Stimulated activated effector memory CD8-positive, alpha-beta T cell treated with anti-CD3 and anti-CD28 coated beads, Interleukin-12 subunit alpha, Interleukin-12 subunit beta, amount 100 ng/mL, for 72 hours (primary cell): ENCODE measurements at regions not wholly inside any gene's neighbourhood (a gene's known extent, or its start where the extent isn't known, plus 50 kb on each side); places are given as distances from the start of the nearest gene placed in this dataset.

Experiments used
- ATAC-seq: fragments of 150-1000 bp; cut with Tn5 transposase; 2 replicates; pipeline ENCODE4 v1.10.0; 2021
- DNase-seq, 2 donors: peaks; one replicate each; pipeline ENCODE4 v3.0.0; 2021 to 2022; ENCODE audit warnings: low spot score in 2 of 2
- H3K27ac Mint-ChIP-seq: one replicate; pipeline ENCODE4 v1.8.0; 2022; ENCODE audit warnings: mild to moderate bottlenecking, mixed read lengths
- H3K36me3 Mint-ChIP-seq: one replicate; pipeline ENCODE4 v1.8.0; 2022; ENCODE audit warnings: mild to moderate bottlenecking, mixed read lengths
- H3K4me1 Mint-ChIP-seq: one replicate; pipeline ENCODE4 v1.8.0; 2022; ENCODE audit warnings: mixed read lengths
- H3K4me3 Mint-ChIP-seq: one replicate; pipeline ENCODE4 v1.8.0; 2022; ENCODE audit warnings: mild to moderate bottlenecking, mixed read lengths
- H3K9me3 Mint-ChIP-seq: one replicate; pipeline ENCODE4 v1.8.0; 2022; ENCODE audit warnings: mixed read lengths

DNA sequence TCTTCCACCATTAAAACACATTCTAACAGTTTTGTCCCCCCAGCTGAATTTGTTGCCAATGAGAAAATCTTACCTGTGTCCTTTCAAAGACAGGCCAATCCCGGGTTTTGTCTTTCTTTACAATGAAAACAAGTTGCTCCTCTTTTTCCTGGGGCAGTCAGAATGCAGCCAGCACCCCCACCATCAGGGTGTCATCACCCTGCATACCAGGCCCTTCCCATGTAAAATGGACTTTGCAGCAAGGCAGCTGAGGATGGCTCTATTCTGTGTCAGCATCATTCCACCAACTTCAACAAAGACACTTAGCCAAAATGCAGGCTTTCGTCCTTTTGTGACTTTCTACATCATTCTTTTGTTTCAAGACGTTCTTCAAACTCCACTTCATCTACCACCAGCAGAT lies 490.9 kb downstream of the OCA2 start:
- no peak overlapping the region for H3K4me3 Mint-ChIP-seq
- H3K9me3 Mint-ChIP-seq: peaks cover 6% of the 10 kb centered on the region
- no peaks in the 10 kb centered on the region for H3K36me3 Mint-ChIP-seq
- DNase-seq (no peak), ATAC-seq (no peak)
- no peak overlapping the region for H3K27ac Mint-ChIP-seq
- no peaks in the 10 kb centered on the region for H3K4me1 Mint-ChIP-seq

DNA sequence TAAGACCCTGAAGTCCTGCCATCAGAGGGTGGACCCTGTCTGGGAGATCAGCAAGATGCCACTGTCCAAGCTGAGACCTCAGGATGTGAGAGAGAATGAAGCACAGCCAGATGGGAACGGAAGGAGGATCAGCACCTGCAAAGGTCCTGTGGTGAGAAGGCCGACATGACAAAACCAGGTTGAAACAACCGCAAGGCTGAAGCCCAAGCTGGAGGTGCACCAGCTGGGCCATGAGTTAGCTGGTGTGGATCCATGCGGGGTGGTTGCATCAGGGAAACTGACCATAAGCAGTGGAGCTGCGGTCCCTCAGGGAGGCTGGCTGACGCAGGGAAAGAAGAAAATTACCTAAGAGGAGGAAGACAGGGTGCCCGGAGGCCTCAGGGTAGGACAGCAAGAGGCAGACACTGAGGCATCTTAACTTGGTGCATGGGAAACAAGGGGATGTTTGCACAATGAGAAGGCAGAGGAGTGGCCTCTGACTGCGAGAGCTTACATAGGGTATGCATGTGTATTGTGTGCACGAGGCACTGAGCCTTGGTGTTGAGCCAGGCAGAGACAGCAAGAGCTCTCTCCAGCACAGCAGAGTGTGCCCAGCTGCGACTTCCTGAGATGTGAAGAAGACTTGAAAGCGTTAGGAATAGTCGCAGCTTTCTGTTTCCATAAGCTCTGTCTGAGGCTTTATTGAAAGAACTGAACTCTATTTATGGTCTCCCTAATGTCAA lies 497.7 kb downstream of the OCA2 start:
- no peak overlapping the region for H3K27ac Mint-ChIP-seq
- ATAC-seq: no peak
- H3K36me3 Mint-ChIP-seq: no peaks in the 10 kb centered on the region
- no peak overlapping the region for H3K4me3 Mint-ChIP-seq
- DNase-seq: no peak
- peaks cover 17% of the 10 kb centered on the region for H3K9me3 Mint-ChIP-seq
- no peaks in the 10 kb centered on the region for H3K4me1 Mint-ChIP-seq

DNA sequence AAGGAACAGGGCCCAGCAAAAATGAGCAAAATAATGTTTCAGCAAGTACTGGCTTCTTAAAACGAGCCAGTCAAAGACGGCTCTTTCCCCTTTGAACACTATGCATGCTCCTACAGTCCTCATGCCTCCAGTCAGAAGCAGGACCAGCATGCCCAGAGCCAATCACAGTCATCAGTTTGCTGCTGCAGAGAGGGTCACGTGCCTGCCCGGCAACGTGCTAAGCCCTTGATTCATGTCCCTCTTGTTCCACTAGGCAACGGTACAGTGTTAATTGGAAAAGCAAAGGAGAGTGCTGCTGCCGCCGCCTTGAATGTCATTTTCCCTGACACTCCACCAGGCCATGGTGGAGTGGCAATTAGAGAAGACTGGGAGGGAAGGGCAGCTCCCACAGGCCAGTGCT lies 500.1 kb downstream of the OCA2 start:
- Mint-ChIP-seq H3K9me3 (peaks cover 17% of the 10 kb centered on the region), H3K36me3 (no peaks in the 10 kb centered on the region), H3K27ac (no peak overlapping the region), H3K4me3 (no peak overlapping the region), H3K4me1 (no peaks in the 10 kb centered on the region)
- DNase-seq (no peak), ATAC-seq (no peak)

DNA sequence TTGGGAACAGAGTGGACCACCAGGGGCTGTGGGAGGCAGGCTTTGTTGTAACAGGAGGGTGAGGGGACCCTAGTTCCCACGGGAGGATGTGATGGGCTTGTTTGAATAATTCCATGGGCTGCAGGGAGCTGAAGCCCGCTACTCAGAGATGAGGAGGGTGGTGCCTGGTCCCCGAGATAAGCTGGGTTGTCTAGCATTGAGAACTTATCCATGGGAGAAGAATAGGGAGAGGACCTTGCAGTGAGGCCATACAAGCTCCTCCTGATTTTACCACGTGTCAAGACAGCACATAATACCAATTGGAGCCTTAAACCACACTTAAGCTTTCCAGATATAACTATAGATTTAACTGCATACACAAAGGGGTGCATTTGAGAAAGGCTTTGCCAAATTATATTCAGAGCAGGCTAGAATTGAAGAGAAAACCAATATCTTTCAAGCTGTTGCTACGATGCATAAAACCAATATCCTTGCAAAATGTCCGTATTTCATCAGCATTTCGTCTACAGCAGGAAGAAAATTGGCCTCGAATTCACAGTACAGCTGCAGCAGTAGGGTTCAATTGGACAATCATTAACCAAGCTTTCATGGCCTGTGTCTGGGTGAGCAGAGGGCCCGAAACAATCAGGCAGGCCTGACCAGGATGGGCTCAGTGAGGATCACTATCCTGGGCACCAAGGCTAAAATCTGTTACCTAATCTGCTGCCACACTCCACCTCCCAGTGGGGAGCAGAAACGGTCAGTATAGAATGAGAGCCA lies 500.7 kb downstream of the OCA2 start:
- H3K36me3 Mint-ChIP-seq: no peaks in the 10 kb centered on the region
- no peaks in the 10 kb centered on the region for H3K4me1 Mint-ChIP-seq
- ATAC-seq (no peak), DNase-seq (no peak)
- no peak overlapping the region for H3K27ac Mint-ChIP-seq
- H3K4me3 Mint-ChIP-seq: no peak overlapping the region
- H3K9me3 Mint-ChIP-seq: peaks cover 13% of the 10 kb centered on the region

DNA sequence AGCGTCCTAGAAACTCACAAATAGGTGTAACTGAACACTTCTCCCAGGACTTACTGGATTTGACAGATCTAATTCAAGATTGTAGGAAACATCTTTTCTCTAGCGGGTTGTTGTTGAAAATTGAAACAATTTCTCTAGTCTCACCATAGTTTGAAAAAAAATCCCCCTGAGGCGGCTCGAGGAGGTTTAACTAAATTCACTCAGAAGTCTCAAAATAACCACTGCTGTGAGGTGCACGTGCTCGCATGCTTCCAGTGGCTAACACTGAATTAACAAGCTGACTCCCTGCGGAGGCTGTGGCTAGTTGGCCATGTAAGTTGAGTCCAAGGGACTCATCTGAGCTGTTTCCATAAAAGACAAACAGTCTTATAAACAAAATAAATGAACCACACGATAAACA lies 503.9 kb downstream of the OCA2 start:
- ATAC-seq (no peak), DNase-seq (no peak)
- Mint-ChIP-seq H3K9me3 (peaks cover 8% of the 10 kb centered on the region), H3K27ac (no peak overlapping the region), H3K36me3 (no peaks in the 10 kb centered on the region), H3K4me1 (no peaks in the 10 kb centered on the region), H3K4me3 (no peak overlapping the region)

DNA sequence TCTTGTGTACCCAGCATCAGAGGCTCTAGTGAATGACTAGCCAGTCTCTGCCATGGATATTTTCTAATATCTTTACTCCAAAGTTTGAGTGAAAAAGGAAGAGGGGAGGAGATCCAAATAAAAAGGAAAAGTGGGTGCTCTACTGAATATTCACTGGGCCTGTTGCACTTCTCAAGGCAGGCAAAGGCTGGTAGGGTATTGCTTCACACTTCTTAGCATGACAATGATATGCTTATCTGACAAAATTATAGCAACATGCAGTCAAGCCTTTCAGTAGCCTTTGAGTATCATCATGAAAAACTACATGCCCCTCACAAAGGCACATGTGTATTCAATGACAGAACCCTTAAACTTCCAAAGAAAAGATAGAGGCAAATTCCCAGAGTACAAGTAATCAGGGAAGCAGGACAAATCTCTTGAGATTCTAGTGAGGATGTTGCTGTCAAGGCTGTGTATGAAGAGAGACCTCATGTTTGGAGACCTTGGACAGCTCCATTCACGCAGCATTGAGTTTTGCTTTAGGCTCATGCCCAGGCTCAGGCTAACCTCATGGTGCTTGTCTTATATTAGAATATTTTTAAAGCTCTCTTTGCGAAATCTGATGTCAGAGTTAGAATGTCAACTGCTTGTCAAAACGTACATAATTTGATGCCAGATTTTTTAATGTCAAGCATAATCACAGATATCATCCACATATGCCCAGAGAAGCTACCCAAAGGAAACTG lies 506.9 kb downstream of the OCA2 start:
- Mint-ChIP-seq H3K27ac (no peak overlapping the region), H3K36me3 (no peaks in the 10 kb centered on the region), H3K4me1 (no peaks in the 10 kb centered on the region), H3K4me3 (no peak overlapping the region), H3K9me3 (peaks cover 11% of the 10 kb centered on the region)
- DNase-seq: no peak
- no peak for ATAC-seq
